HEK293 (cell line): ENCODE measurements at regions not wholly inside any gene's neighbourhood (a gene's known extent, or its start where the extent isn't known, plus 50 kb on each side); places are given as distances from the start of the nearest gene placed in this dataset.

Source experiments
- CTCF ChIA-PET: fragments of 350-600 bp; formaldehyde crosslinking; extraction: SDS; loops from one replicate; lab custom pipeline; 2021; ENCODE audit warnings: antibody characterized with exemption; lab: Yijun Ruan, JAX
- POLR2A ChIA-PET: fragments of 300-600 bp; formaldehyde crosslinking; extraction: SDS; loops from one replicate; lab custom pipeline; 2020; ENCODE audit warnings: antibody characterized with exemption, inconsistent platforms; lab: Yijun Ruan, JAX
- H3K27ac ChIP-seq: fragments of 200-500 bp; sonication (Bioruptor generic); 2 replicates; pipeline ENCODE4 v1.5.1; 2014; ENCODE audit warnings: low read depth, low read length, control low read depth, inconsistent platforms; ENCODE audit errors: extremely low read depth
- H3K36me3 ChIP-seq, 2 experiments: fragments of 200-500 bp in 1 of 2; sonication (Bioruptor generic) in 1 of 2; 1 replicate in 1 of 2; 2 replicates in 1 of 2; pipeline ENCODE4 v1.5.1; 2014 to 2017; ENCODE audit warnings: inconsistent platforms in 2 of 2, low read length in 2 of 2; ENCODE audit not compliant: control insufficient read depth in 2 of 2, insufficient read depth in 1 of 2
- H3K4me1 ChIP-seq: fragments of 200-500 bp; sonication (Bioruptor generic); 2 replicates; pipeline ENCODE4 v1.5.1; 2014; ENCODE audit warnings: mild to moderate bottlenecking, low read length, inconsistent platforms; ENCODE audit not compliant: control insufficient read depth, insufficient read depth
- H3K4me3 ChIP-seq: 2 replicates; pipeline ENCODE4 v1.5.1; 2011; ENCODE audit warnings: low read depth, mild to moderate bottlenecking, control low read depth, low read length, moderate library complexity
- H3K9me3 ChIP-seq: fragments of 200-500 bp; sonication (Bioruptor generic); 2 replicates; pipeline ENCODE4 v1.5.1; 2014; ENCODE audit warnings: low read depth, low read length, inconsistent platforms; ENCODE audit not compliant: control insufficient read depth, insufficient read depth
- BCL6B ChIP-seq: fragments of 450-650 bp; formaldehyde crosslinking; IDR thresholded peaks from 2 replicates; pipeline ENCODE4 v1.5.1; 2017; ENCODE audit warnings: missing biosample characterization, missing genetic modification characterization
- GLIS1 ChIP-seq: fragments of 450-650 bp; formaldehyde crosslinking; IDR thresholded peaks from 2 replicates; pipeline ENCODE4 v1.5.1; 2016; ENCODE audit warnings: missing biosample characterization, missing genetic modification characterization
- KLF8 ChIP-seq: fragments of 450-650 bp; formaldehyde crosslinking; IDR thresholded peaks from 2 replicates; pipeline ENCODE4 v1.5.1; 2016; ENCODE audit warnings: missing biosample characterization, missing genetic modification characterization
- MYNN ChIP-seq: fragments of 450-650 bp; formaldehyde crosslinking; IDR thresholded peaks from 2 replicates; pipeline ENCODE4 v1.5.1; 2016; ENCODE audit warnings: missing biosample characterization, missing genetic modification characterization, borderline replicate concordance
- REST ChIP-seq: fragments of 450-650 bp; formaldehyde crosslinking; IDR thresholded peaks from 2 replicates; pipeline ENCODE4 v1.5.1; 2016; ENCODE audit warnings: missing biosample characterization, missing genetic modification characterization
- SCRT2 ChIP-seq: fragments of 450-650 bp; formaldehyde crosslinking; IDR thresholded peaks from 2 replicates; pipeline ENCODE4 v1.5.1; 2016; ENCODE audit warnings: missing biosample characterization, missing genetic modification characterization
- SETDB1 ChIP-seq: IDR thresholded peaks from one replicate; pipeline ENCODE4 v1.6.1; 2017; ENCODE audit warnings: mild to moderate bottlenecking, low read length, moderate library complexity, mixed read lengths; ENCODE audit not compliant: insufficient read length
- ZBTB6 ChIP-seq: fragments of 450-650 bp; formaldehyde crosslinking; IDR thresholded peaks from 2 replicates; pipeline ENCODE4 v1.5.1; 2017; ENCODE audit warnings: missing biosample characterization, missing genetic modification characterization
- ZNF16 ChIP-seq: fragments of 450-650 bp; formaldehyde crosslinking; IDR thresholded peaks from 2 replicates; pipeline ENCODE4 v1.5.1; 2016; ENCODE audit warnings: low read depth, missing biosample characterization, missing genetic modification characterization
- ZNF223 ChIP-seq: fragments of 450-650 bp; formaldehyde crosslinking; IDR thresholded peaks from 2 replicates; pipeline ENCODE4 v1.5.1; 2016; ENCODE audit warnings: missing biosample characterization, missing genetic modification characterization
- ZNF302 ChIP-seq: fragments of 450-650 bp; formaldehyde crosslinking; IDR thresholded peaks from 2 replicates; pipeline ENCODE4 v1.5.1; 2016; ENCODE audit warnings: missing biosample characterization, missing genetic modification characterization, low read depth
- ZNF830 ChIP-seq: fragments of 450-650 bp; IDR thresholded peaks from 2 replicates; pipeline ENCODE4 v1.5.0; 2018; ENCODE audit warnings: missing biosample characterization, missing genetic modification characterization, low read depth, mild to moderate bottlenecking, moderate library complexity
- ZSCAN18 ChIP-seq: fragments of 450-650 bp; formaldehyde crosslinking; IDR thresholded peaks from 2 replicates; pipeline ENCODE4 v1.5.1; 2016; ENCODE audit warnings: missing biosample characterization, missing genetic modification characterization

GRCh38 chr3:31436830-31437229, 95.9 kb upstream of the STT3B start:
- H3K4me3 ChIP-seq: no peak overlapping the region
- TF ChIP-seq ZNF16 (tag by site-specific recombination): no peak
- TF ChIP-seq SETDB1: peak; percentile 60
- no peak for TF ChIP-seq BCL6B
- no peak for TF ChIP-seq ZSCAN18 (tag by site-specific recombination)
- TF ChIP-seq, all 188 proteins: peak for 1
- Histone ChIP-seq H3K4me1 (no peaks in the 10 kb centered on the region), H3K9me3 (no peaks in the 10 kb centered on the region), H3K36me3 (no peaks in the 10 kb centered on the region), H3K27ac (no peak overlapping the region)
- ChIA-PET CTCF (interaction anchor here (0.8 kb wide), 1 partner anchor 12 kb away, joined by 3 read pairs; no protein-coding TSS in a partner anchor), POLR2A (no interaction called here)

- Histone ChIP-seq H3K4me1 (no peaks in the 10 kb centered on the region), H3K9me3 (no peaks in the 10 kb centered on the region), H3K36me3 (no peaks in the 10 kb centered on the region), H3K4me3 (no peak overlapping the region), H3K27ac (no peak overlapping the region)
- TF ChIP-seq ZNF830 (no peak), ZNF302 (tag by site-specific recombination) (no peak), ZBTB6 (tag by site-specific recombination) (no peak)
- ChIA-PET POLR2A (no interaction called here), CTCF (interaction anchor here (0.7 kb wide), 1 partner anchor 9 kb away, joined by 4 read pairs; no protein-coding TSS in a partner anchor)
Observed at GRCh38 chr3:31438742-31439141, 94.0 kb upstream of the STT3B start.

GRCh38 chr3:31439890-31440750, 92.6 kb upstream of the STT3B start:
- TF ChIP-seq MYNN (tag by site-specific recombination): no peak
- no peak for TF ChIP-seq SCRT2 (tag by site-specific recombination)
- Histone ChIP-seq H3K36me3 (no peaks in the 10 kb centered on the region), H3K4me1 (no peaks in the 10 kb centered on the region), H3K4me3 (no peak overlapping the region), H3K9me3 (no peaks in the 10 kb centered on the region), H3K27ac (no peak overlapping the region)
- ChIA-PET CTCF (interaction anchor here (0.7 kb wide), 1 partner anchor 950 kb away, joined by 3 read pairs; no protein-coding TSS in a partner anchor), POLR2A (no interaction called here)

- Histone ChIP-seq H3K9me3 (no peaks in the 10 kb centered on the region), H3K36me3 (no peaks in the 10 kb centered on the region), H3K4me1 (no peaks in the 10 kb centered on the region), H3K27ac (no peak overlapping the region), H3K4me3 (no peak overlapping the region)
- TF ChIP-seq REST (no peak), GLIS1 (tag by site-specific recombination) (no peak), KLF8 (tag by site-specific recombination) (no peak), ZNF223 (tag by site-specific recombination) (no peak)
- POLR2A ChIA-PET: no interaction called here
- CTCF ChIA-PET: interaction anchor here (0.7 kb wide), 1 partner anchor 949 kb away, joined by 3 read pairs; no protein-coding TSS in a partner anchor
Observed at GRCh38 chr3:31440878-31441277, 91.8 kb upstream of the STT3B start.
